ENCODE measurements at regions not wholly inside any gene's neighbourhood (a gene's known extent, or its start where the extent isn't known, plus 50 kb on each side); places are given as distances from the start of the nearest gene placed in this dataset.

DNA sequence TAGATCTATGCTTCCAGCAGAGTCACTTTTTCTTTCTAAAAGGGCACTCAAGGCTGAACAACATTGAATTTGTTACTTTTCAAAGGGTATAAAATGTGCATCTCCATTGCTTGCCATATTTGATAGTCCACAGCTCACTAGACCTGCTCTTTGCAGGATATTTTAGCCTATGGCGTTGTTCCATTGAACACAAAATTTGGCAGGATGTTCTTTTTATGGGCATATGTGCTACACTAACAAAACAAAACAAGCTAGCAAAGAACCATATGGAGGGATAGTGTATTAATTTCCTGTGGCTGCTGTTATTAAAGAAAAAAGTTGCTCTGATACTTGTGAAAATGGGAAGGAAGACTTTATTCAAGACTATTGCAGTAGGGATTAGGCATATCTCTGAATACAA lies 828.7 kb downstream of the TYW1 start:
- Histone ChIP-seq H3K4me2 (no peak overlapping the region), H4K20me1 (no peaks in the 10 kb centered on the region), H3K4me1 (peaks cover 0 to 16% (median 0%) of the 10 kb centered on the region in 10 experiments; a peak in 7 of 20 replicates), H3K9ac (no peak overlapping the region), H3K36me3 (no peaks in the 10 kb centered on the region), H3K4me3 (no peak overlapping the region), H3K27ac (no peak overlapping the region), H3K27me3 (no peaks in the 10 kb centered on the region), H3K9me3 (replicated peaks in 1 of 11) (peaks cover 0 to 34% (median 11%) of the 10 kb centered on the region in 11 experiments; a peak in 15 of 22 replicates)
- TF ChIP-seq Cebpa-rat (IDR thresholded peaks at IDR 0.05) = no peak

DNA sequence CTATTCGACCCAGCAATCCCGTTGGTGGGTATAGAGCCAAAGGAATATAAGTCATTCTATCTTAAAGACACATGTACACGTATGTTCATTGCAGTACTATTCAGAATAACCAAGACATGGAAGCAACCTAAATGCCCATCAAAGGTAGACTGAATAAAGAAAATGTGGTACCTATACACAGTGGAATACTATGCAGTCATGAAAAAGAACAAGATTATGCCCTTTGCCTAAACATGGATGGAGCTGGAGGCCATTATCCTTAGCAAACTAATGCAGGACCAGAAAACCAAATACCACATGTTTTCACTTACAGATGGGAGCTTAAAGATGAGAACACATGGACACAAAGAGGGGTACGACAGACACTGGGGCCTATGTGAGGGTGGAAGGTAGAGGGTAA lies 845.3 kb downstream of the TYW1 start:
- no peak for TF ChIP-seq Cebpa-rat (IDR thresholded peaks at IDR 0.05)
- no peaks in the 10 kb centered on the region for H3K27me3 ChIP-seq
- no peak overlapping the region for H3K9ac ChIP-seq
- no peak overlapping the region for H3K27ac ChIP-seq
- no peaks in the 10 kb centered on the region for H4K20me1 ChIP-seq
- H3K36me3 ChIP-seq = no peaks in the 10 kb centered on the region
- no peak overlapping the region for H3K4me3 ChIP-seq
- H3K4me2 ChIP-seq = no peak overlapping the region
- H3K4me1 ChIP-seq = no peaks in the 10 kb centered on the region
- peaks cover 0 to 7% (median 0%) of the 10 kb centered on the region in 11 experiments; a peak in 5 of 22 replicates for H3K9me3 ChIP-seq (replicated peaks in 1 of 11)

DNA sequence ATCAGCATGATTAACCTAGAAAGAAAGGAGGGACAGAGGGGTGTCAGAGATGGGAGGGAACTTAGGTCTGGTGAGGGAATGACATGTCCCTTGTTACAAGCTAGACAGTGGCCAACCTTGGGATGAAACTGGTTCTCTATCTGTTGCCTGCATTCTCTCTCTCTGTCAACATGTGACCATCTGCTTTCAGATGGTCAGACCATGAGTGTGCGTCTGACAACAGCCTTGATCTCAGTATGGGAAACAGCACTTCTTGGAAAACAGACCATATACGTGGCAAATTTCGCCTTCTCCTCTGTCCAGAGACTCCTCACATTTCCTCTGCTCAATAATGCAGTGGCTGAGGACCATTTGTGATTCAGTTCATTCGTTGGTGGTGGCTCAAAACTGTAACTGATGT lies 845.9 kb downstream of the TYW1 start:
- H3K4me2 ChIP-seq = no peak overlapping the region
- H4K20me1 ChIP-seq = no peaks in the 10 kb centered on the region
- no peak overlapping the region for H3K27ac ChIP-seq
- no peaks in the 10 kb centered on the region for H3K4me1 ChIP-seq
- no peak overlapping the region for H3K9ac ChIP-seq
- no peaks in the 10 kb centered on the region for H3K36me3 ChIP-seq
- TF ChIP-seq Cebpa-rat (IDR thresholded peaks at IDR 0.05) = no peak
- no peak overlapping the region for H3K4me3 ChIP-seq
- peaks cover 0 to 7% (median 0%) of the 10 kb centered on the region in 11 experiments; a peak in 5 of 22 replicates for H3K9me3 ChIP-seq (replicated peaks in 1 of 11)
- no peaks in the 10 kb centered on the region for H3K27me3 ChIP-seq

DNA sequence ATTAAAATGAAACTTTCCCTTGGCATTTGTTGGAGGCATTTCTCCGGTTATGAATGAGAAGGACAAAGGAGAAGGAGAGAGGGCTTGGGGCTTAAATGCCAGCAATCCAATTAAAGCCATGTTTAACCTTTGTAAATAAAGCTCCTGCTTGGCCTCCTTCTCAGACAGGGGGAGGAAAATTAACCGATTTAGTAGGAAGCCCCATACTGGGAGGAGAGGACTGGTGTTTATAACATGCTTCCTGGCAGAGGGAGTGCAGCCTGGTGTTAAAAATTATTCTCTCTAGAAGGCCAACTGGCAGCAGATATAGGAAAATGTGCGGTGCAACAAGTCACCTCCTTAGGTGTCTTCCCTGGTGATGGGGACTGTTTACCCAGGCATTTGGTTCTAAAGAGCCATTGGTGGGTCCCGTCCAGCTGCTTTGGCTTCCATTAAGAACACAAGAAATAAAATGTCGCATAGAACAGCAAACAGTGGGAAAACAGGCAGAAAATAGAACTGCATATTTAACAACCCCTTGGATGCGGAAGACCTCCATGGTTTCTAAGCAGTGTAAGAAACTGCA lies 846.5 kb downstream of the TYW1 start:
- Histone ChIP-seq H3K4me3 (no peak overlapping the region), H4K20me1 (no peaks in the 10 kb centered on the region), H3K4me2 (no peak overlapping the region), H3K4me1 (no peaks in the 10 kb centered on the region), H3K9ac (no peak overlapping the region), H3K27ac (no peak overlapping the region), H3K36me3 (no peaks in the 10 kb centered on the region), H3K27me3 (no peaks in the 10 kb centered on the region), H3K9me3 (replicated peaks in 1 of 11) (peaks cover 0 to 7% (median 0%) of the 10 kb centered on the region in 11 experiments; a peak in 5 of 22 replicates)
- no peak for TF ChIP-seq Cebpa-rat (IDR thresholded peaks at IDR 0.05)

DNA sequence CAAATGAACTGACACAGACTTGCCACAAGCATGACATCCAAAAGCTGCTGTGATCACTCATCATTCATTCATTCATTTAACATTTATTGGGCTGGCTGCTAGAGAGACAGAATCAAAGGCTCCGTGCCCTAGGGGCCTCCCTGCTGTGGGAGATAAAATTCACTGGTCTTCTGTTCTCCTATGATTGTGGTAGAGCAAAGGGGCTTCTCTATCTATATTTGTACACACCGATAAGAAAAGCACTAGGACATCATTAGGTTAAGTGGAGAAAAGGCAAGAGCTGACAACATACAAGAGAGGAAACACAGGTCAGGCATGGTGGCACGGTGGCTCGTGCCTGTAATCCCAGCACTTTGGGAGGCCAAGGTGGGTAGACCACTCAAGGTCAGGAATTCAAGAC lies 847.0 kb downstream of the TYW1 start:
- H4K20me1 ChIP-seq = no peaks in the 10 kb centered on the region
- H3K27ac ChIP-seq = no peak overlapping the region
- H3K9me3 ChIP-seq (replicated peaks in 1 of 11) = peaks cover 0 to 7% (median 0%) of the 10 kb centered on the region in 11 experiments; a peak in 5 of 22 replicates
- no peaks in the 10 kb centered on the region for H3K4me1 ChIP-seq
- no peak overlapping the region for H3K4me3 ChIP-seq
- H3K27me3 ChIP-seq = no peaks in the 10 kb centered on the region
- H3K9ac ChIP-seq = no peak overlapping the region
- no peak overlapping the region for H3K4me2 ChIP-seq
- H3K36me3 ChIP-seq = no peaks in the 10 kb centered on the region
- no peak for TF ChIP-seq Cebpa-rat (IDR thresholded peaks at IDR 0.05)

DNA sequence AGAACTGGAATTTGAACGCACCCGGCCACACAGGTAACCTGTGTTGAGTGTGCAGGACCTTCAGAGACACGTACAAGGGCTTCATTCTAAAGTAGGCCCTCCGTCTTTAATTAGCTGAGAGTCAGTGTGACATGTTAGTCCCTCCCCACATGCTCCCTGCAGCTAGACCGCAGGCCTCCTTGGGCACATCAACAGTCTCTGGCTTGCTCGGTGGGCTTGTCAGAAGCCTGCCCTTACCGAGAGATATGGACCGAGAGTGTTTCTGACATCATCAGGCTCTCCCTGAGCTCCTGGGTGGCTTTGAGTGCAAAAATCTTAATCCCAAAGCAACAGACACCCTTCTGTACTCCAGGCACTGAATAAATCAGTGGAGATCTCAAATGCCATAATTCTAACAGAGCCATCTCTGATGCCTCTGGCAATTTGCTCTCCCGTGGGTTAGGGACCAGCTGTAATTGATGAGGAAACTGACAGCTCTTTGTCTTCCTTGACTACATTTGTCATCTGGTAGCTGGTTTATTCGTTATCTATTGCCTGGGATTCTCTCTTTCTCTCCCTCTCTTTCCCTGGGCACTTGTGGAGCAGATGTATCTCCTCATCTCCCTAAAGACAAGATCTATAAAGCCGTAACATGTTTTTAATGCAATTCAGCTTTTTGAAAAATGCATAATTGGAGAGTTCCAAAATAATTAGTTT lies 850.6 kb downstream of the TYW1 start:
- H3K9ac ChIP-seq = no peak overlapping the region
- H4K20me1 ChIP-seq = no peaks in the 10 kb centered on the region
- no peak overlapping the region for H3K4me2 ChIP-seq
- H3K36me3 ChIP-seq = no peaks in the 10 kb centered on the region
- no peaks in the 10 kb centered on the region for H3K27me3 ChIP-seq
- no peak overlapping the region for H3K27ac ChIP-seq
- no peak overlapping the region for H3K4me3 ChIP-seq
- TF ChIP-seq Cebpa-rat (IDR thresholded peaks at IDR 0.05) = no peak
- no peaks in the 10 kb centered on the region for H3K4me1 ChIP-seq
- peaks cover 0 to 9% (median 0%) of the 10 kb centered on the region in 11 experiments; a peak in 5 of 22 replicates for H3K9me3 ChIP-seq (replicated peaks in 1 of 11)

DNA sequence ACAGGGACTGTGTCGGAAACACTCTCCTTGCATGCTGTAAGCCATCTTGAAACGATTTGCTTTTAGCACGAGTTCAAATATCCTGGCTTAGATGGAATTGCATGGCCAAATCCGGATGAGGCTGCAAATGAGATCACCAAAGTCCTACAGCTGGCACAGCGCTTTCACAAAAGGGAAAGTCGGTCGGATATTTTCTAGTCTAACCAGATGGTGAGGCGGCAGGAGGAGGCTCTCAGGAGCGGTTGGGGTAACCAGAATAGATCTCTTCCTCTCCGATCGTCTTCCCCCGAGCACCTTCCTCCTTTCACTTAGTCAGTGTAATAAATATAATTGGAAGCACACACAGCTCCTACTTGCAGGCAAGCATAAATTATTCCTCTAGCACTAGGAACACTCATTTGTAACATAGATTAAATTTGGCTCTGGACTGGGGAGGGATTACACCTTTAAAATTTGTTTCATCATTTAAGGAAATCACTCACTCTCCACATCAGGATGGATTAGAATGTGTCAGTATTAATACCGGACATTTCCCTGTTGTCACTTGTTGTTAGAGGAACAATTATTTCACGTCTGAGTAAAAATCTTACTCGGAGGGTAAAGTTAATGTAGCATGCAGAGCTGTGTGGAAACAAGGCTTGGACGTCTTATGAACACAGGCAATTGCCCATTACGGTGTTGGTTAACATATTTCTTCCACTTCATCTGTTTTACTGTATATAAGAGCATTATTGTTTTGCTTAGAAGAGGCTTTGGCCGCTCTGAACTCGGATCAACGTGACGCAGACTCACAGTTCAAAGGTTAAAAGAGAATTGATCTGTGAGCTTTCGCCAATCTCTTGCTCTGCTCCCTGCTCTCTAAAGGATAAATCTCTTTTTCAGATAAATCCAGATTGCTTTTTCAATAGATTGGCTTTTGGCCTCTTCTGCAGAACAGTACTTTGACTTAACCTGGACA lies 857.9 kb downstream of the TYW1 start:
- no peak overlapping the region for H3K4me2 ChIP-seq
- H3K4me1 ChIP-seq = 0 out of 20 replicates have a peak, but pooled peaks cover 0 to 4% (median 0%) of the 10 kb centered on the region in 10 experiments
- H4K20me1 ChIP-seq = no peaks in the 10 kb centered on the region
- H3K4me3 ChIP-seq = no peak overlapping the region
- no peak for TF ChIP-seq Cebpa-rat (IDR thresholded peaks at IDR 0.05)
- peaks cover 0 to 12% (median 0%) of the 10 kb centered on the region in 11 experiments; a peak in 6 of 22 replicates for H3K9me3 ChIP-seq (replicated peaks in 1 of 11)
- no peak overlapping the region for H3K27ac ChIP-seq
- H3K36me3 ChIP-seq = no peaks in the 10 kb centered on the region
- H3K27me3 ChIP-seq = no peaks in the 10 kb centered on the region
- no peak overlapping the region for H3K9ac ChIP-seq

DNA sequence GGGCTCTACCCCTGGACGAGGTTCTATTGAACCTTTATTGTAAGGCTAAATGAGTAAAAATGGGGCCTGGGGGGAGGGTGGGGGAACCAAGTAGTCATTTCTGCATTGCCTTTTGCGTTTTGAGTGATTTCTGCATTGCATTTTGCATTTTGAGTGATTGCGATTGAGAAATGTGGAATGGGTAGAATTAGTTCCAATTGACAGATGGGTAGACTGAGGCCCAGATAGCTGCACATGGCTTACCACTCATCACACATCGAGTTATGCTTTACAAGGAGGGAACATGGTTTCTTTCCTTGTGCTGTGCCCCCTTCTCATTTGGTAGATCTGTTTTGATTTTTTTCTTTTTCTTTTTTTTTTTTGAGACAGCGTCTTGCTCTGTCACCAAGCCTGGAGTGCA lies 858.7 kb downstream of the TYW1 start:
- no peaks in the 10 kb centered on the region for H3K27me3 ChIP-seq
- H3K4me3 ChIP-seq = no peak overlapping the region
- H3K4me1 ChIP-seq = 0 out of 20 replicates have a peak, but pooled peaks cover 0 to 4% (median 0%) of the 10 kb centered on the region in 10 experiments
- H3K27ac ChIP-seq = no peak overlapping the region
- TF ChIP-seq Cebpa-rat (IDR thresholded peaks at IDR 0.05) = no peak
- no peak overlapping the region for H3K9ac ChIP-seq
- H3K9me3 ChIP-seq (replicated peaks in 1 of 11) = peaks cover 0 to 20% (median 5%) of the 10 kb centered on the region in 11 experiments; a peak in 13 of 22 replicates
- H3K36me3 ChIP-seq = no peaks in the 10 kb centered on the region
- H4K20me1 ChIP-seq = no peaks in the 10 kb centered on the region
- H3K4me2 ChIP-seq = no peak overlapping the region

DNA sequence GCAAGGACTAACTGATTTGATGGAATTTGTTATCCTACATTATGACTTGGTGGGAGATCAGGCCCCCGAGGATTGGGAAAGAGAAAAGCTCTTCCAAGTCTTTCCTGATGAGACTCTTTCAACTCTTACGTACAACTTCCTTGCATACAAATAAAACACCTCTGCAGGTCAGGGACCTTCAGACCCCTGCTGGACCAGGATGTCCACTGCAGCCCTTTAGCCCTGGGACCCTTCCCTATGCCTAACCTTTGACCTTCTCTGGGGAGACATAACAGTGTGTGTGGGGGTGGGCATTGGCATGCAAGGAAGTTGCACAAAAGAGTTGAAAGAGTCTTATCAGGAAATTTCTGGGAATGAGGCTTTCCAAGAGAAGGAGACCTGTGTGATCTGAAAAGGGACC lies 859.4 kb downstream of the TYW1 start:
- Histone ChIP-seq H3K9me3 (replicated peaks in 1 of 11) (peaks cover 4 to 22% (median 12%) of the 10 kb centered on the region in 11 experiments; a peak in 21 of 22 replicates), H3K36me3 (no peaks in the 10 kb centered on the region; a peak in 1 of 22 replicates), H3K4me2 (no peak overlapping the region), H3K27me3 (no peaks in the 10 kb centered on the region), H3K4me1 (0 out of 20 replicates have a peak, but pooled peaks cover 0 to 4% (median 0%) of the 10 kb centered on the region in 10 experiments), H4K20me1 (no peaks in the 10 kb centered on the region), H3K9ac (no peak overlapping the region), H3K4me3 (no peak overlapping the region), H3K27ac (no peak overlapping the region)
- TF ChIP-seq Cebpa-rat (IDR thresholded peaks at IDR 0.05) = no peak

All from BLaER1 treated with 17β-estradiol and CSF1 and Interleukin-3, amounts not matched to agents 10 nM and 100 nM (cell line).